GM18502 (cell line): ENCODE measurements at regions not wholly inside any gene's neighbourhood (a gene's known extent, or its start where the extent isn't known, plus 50 kb on each side); places are given as distances from the start of the nearest gene placed in this dataset.
"Not testable (repeated sequence)": the region's sequence is repeated elsewhere in the genome, so short reads cannot be mapped to it uniquely, and the experiment has no call there.

ENCODE experiments used
- ATAC-seq: cut with Tn5 transposase; IDR thresholded peaks from one replicate; pipeline ENCODE4 v1.9.1; 2021; ENCODE audit warnings: mild to moderate bottlenecking; ENCODE audit not compliant: unreplicated experiment, poor library complexity

GRCh38 chr7:128561116-128561722 lies 84.7 kb downstream of the METTL2B start:
- not testable (repeated sequence) for ATAC-seq

GRCh38 chr7:128562795-128563194 lies 86.2 kb downstream of the METTL2B start:
- ATAC-seq, result not testable (repeated sequence)

GRCh38 chr7:128564123-128564700 lies 87.7 kb downstream of the METTL2B start:
- ATAC-seq, result not testable (repeated sequence)

- not testable (repeated sequence) for ATAC-seq
Observed at GRCh38 chr7:128564932-128565864, 88.7 kb downstream of the METTL2B start.

GRCh38 chr7:128575277-128575676 lies 96.8 kb upstream of the GARIN1A start:
- not testable (repeated sequence) for ATAC-seq

- ATAC-seq, result not testable (repeated sequence)
Observed at GRCh38 chr7:128576953-128577352, 95.1 kb upstream of the GARIN1A start.

- not testable (repeated sequence) for ATAC-seq
Observed at GRCh38 chr7:128579843-128580242, 92.2 kb upstream of the GARIN1A start.

- not testable (repeated sequence) for ATAC-seq
Observed at GRCh38 chr7:128581100-128581499, 91.0 kb upstream of the GARIN1A start.

GRCh38 chr7:128581825-128582561 lies 90.1 kb upstream of the GARIN1A start:
- not testable (repeated sequence) for ATAC-seq

- not testable (repeated sequence) for ATAC-seq
Observed at GRCh38 chr7:128586715-128587114, 85.4 kb upstream of the GARIN1A start.

GRCh38 chr7:128591705-128592104 lies 80.4 kb upstream of the GARIN1A start:
- ATAC-seq, result no peak

- not testable (repeated sequence) for ATAC-seq
Observed at GRCh38 chr7:128592209-128592608, 79.9 kb upstream of the GARIN1A start.

GRCh38 chr7:128594061-128594460 lies 78.0 kb upstream of the GARIN1A start:
- ATAC-seq, result not testable (repeated sequence)

GRCh38 chr7:128596336-128597128 lies 75.6 kb upstream of the GARIN1A start:
- ATAC-seq, result not testable (repeated sequence)

GRCh38 chr7:128598946-128599345 lies 73.1 kb upstream of the GARIN1A start:
- ATAC-seq, result not testable (repeated sequence)

- peak; percentile 78 for ATAC-seq
Observed at GRCh38 chr7:128608678-128609421, 63.2 kb upstream of the GARIN1A start.

GRCh38 chr7:128613366-128613765 lies 58.7 kb upstream of the GARIN1A start:
- ATAC-seq, result not testable (repeated sequence)

- ATAC-seq, result not testable (repeated sequence)
Observed at GRCh38 chr7:128614812-128615211, 57.3 kb upstream of the GARIN1A start.

- not testable (repeated sequence) for ATAC-seq
Observed at GRCh38 chr7:128616799-128617198, 55.3 kb upstream of the GARIN1A start.
